ENCODE measurements at regions not wholly inside any gene's neighbourhood (a gene's known extent, or its start where the extent isn't known, plus 50 kb on each side); places are given as distances from the start of the nearest gene placed in this dataset.

- TF ChIP-seq EZH2phosphoT487 (IDR thresholded peaks at IDR 0.05; ENCODE audit: insufficient read depth, low read depth) = no peak
- no peak for TF ChIP-seq EZH2 (IDR thresholded peaks at IDR 0.05; ENCODE audit: insufficient read depth, poor library complexity, severe bottlenecking)
Measured at GRCh38 chr7:63927261-63927660, 71.4 kb upstream of the ZNF722 start.

Measured in GM23248 (cell line).